WTC11 (cell line): ENCODE measurements at regions not wholly inside any gene's neighbourhood (a gene's known extent, or its start where the extent isn't known, plus 50 kb on each side); places are given as distances from the start of the nearest gene placed in this dataset.

Source experiments
- ATF3 ChIP-seq: sonication (generic); formaldehyde crosslinking; conservative IDR thresholded peaks from 2 replicates; pipeline ENCODE4 v1.8.1; 2022; ENCODE audit warnings: mild to moderate bottlenecking, missing genetic modification reagents
- CTCF ChIP-seq: fragments of 200-600 bp; IDR thresholded peaks from 2 replicates; pipeline ENCODE4 v1.8.0; 2022; ENCODE audit warnings: antibody characterized with exemption
- E2F1 ChIP-seq: sonication (generic); formaldehyde crosslinking; IDR thresholded peaks from 2 replicates; pipeline ENCODE4 v1.8.0; 2022; ENCODE audit warnings: mild to moderate bottlenecking, missing genetic modification reagents
- ESRRA ChIP-seq: sonication (generic); formaldehyde crosslinking; IDR thresholded peaks from 2 replicates; pipeline ENCODE4 v1.8.1; 2022; ENCODE audit warnings: mild to moderate bottlenecking, missing genetic modification reagents, borderline replicate concordance
- IRF2 ChIP-seq: sonication (generic); formaldehyde crosslinking; IDR thresholded peaks from 2 replicates; pipeline ENCODE4 v1.8.0; 2022; ENCODE audit warnings: low read depth, missing genetic modification reagents, borderline replicate concordance
- NR3C1 ChIP-seq: sonication (generic); formaldehyde crosslinking; conservative IDR thresholded peaks from 2 replicates; pipeline ENCODE4 v1.8.1; 2023; ENCODE audit warnings: low read depth, mild to moderate bottlenecking, missing genetic modification reagents
- OVOL2 ChIP-seq: fragments of 250-450 bp; sonication (Bioruptor Pico); IDR thresholded peaks from 2 replicates; pipeline ENCODE4 v1.9.0; 2021; ENCODE audit warnings: mild to moderate bottlenecking, borderline replicate concordance
- ZNF232 ChIP-seq: sonication (generic); formaldehyde crosslinking; IDR thresholded peaks from 2 replicates; pipeline ENCODE4 v1.8.0; 2022; ENCODE audit warnings: mild to moderate bottlenecking, missing genetic modification reagents
- ZNF423 ChIP-seq: fragments of 250-450 bp; sonication (Bioruptor Pico); IDR thresholded peaks from 2 replicates; pipeline ENCODE4 v2.1.2; 2022; ENCODE audit warnings: mild to moderate bottlenecking, moderate library complexity
- TF ChIP-seq, protein P1 (sequence below): sonication (generic); formaldehyde crosslinking; IDR thresholded peaks from 2 replicates; pipeline ENCODE4 v1.8.0; 2022; ENCODE audit warnings: mild to moderate bottlenecking, missing genetic modification reagents

- TF ChIP-seq CTCF = no peak
- no peak for TF ChIP-seq ZNF232 (CRISPR knock-in tag)
- TF ChIP-seq ESRRA (CRISPR knock-in tag) = no peak
- no peak for TF ChIP-seq OVOL2 (CRISPR knock-in tag)
- no peak for TF ChIP-seq ATF3 (CRISPR knock-in tag)
- TF ChIP-seq ZNF423 = no peak
- TF ChIP-seq, protein P1, sequence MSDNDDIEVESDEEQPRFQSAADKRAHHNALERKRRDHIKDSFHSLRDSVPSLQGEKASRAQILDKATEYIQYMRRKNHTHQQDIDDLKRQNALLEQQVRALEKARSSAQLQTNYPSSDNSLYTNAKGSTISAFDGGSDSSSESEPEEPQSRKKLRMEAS (CRISPR knock-in tag) = no peak
- no peak for TF ChIP-seq NR3C1 (CRISPR knock-in tag)
- no peak for TF ChIP-seq IRF2 (CRISPR knock-in tag)
- no peak for TF ChIP-seq E2F1
Measured at GRCh38 chr12:34344851-34345522, 322.7 kb downstream of the ALG10 start.
